Tibial nerve (tissue), 4 donors: ENCODE measurements at regions not wholly inside any gene's neighbourhood (a gene's known extent, or its start where the extent isn't known, plus 50 kb on each side); places are given as distances from the start of the nearest gene placed in this dataset.

Experiments
- CTCF ChIP-seq, 5 experiments: fragments of 200-600 bp in 3 of 5; fragments of 450-650 bp in 2 of 5; sonication (generic) in 3 of 5; IDR thresholded peaks; one replicate each; pipeline ENCODE4 v1.5.1; 2016 to 2019; ENCODE audit warnings: antibody characterized with exemption in 5 of 5, mild to moderate bottlenecking in 3 of 5, moderate library complexity in 2 of 5
- EP300 ChIP-seq, 2 donors: sonication (generic); formaldehyde crosslinking; IDR thresholded peaks; one replicate each; pipeline ENCODE4 v1.6.1; 2017; ENCODE audit warnings: antibody characterized with exemption in 2 of 2, mild to moderate bottlenecking in 1 of 2
- POLR2A ChIP-seq, 2 donors: fragments of 450-650 bp; IDR thresholded peaks; one replicate each; pipeline ENCODE4 v1.6.1; 2017; ENCODE audit warnings: antibody characterized with exemption in 2 of 2, mild to moderate bottlenecking in 2 of 2, moderate library complexity in 2 of 2

- TF ChIP-seq CTCF (IDR thresholded peaks at IDR 0.05) (no peak), POLR2A (IDR thresholded peaks at IDR 0.05) (no peak), EP300 (IDR thresholded peaks at IDR 0.05) (no peak)
Measured at GRCh38 chr21:15149600-15150224, 84.9 kb upstream of the NRIP1 start.
